Fibroblast of lung (primary cell): ENCODE measurements at regions not wholly inside any gene's neighbourhood (a gene's known extent, or its start where the extent isn't known, plus 50 kb on each side); places are given as distances from the start of the nearest gene placed in this dataset.

Experiments used
- DNase-seq, 2 donors: peaks; one replicate each; pipeline versions ENCODE4 v3.0.0 to v3.0.0-alpha.2; 2010; ENCODE audit warnings: low read depth in 2 of 2
- H2AFZ ChIP-seq: 2 replicates; pipeline ENCODE4 v1.5.1; 2012; ENCODE audit warnings: low read length, control low read depth, inconsistent platforms
- H3K27ac ChIP-seq: 2 replicates; pipeline ENCODE4 v1.5.1; 2011; ENCODE audit warnings: low read length, control low read depth; ENCODE audit not compliant: insufficient read depth
- H3K27me3 ChIP-seq: 2 replicates; pipeline ENCODE4 v1.5.1; 2011; ENCODE audit warnings: mild to moderate bottlenecking, low read length; ENCODE audit not compliant: control insufficient read depth, insufficient read depth
- H3K36me3 ChIP-seq: 2 replicates; pipeline ENCODE4 v1.5.1; 2011; ENCODE audit warnings: low read length; ENCODE audit not compliant: control insufficient read depth, insufficient read depth
- H3K4me1 ChIP-seq: 2 replicates; pipeline ENCODE4 v1.5.1; 2011; ENCODE audit warnings: low read length; ENCODE audit not compliant: control insufficient read depth, insufficient read depth; ENCODE audit errors: extremely low read depth
- H3K4me2 ChIP-seq: 2 replicates; pipeline ENCODE4 v1.5.1; 2011; ENCODE audit warnings: low read length, control low read depth; ENCODE audit not compliant: insufficient read depth; ENCODE audit errors: extremely low read depth
- H3K4me3 ChIP-seq, 4 experiments: fragments of 200-600 bp in 1 of 4; sonication (generic) in 1 of 4; replicated peaks in 1 of 4; 2 replicates each; pipeline ENCODE4 v1.5.1; 2011 to 2016; ENCODE audit warnings: low read length in 4 of 4, low read depth in 3 of 4, mild to moderate bottlenecking in 3 of 4, control low read depth in 2 of 4, inconsistent platforms in 1 of 4, mixed read lengths in 1 of 4; ENCODE audit not compliant: insufficient read depth in 1 of 4; ENCODE audit errors: control extremely low read depth in 1 of 4
- H3K79me2 ChIP-seq: 2 replicates; pipeline ENCODE4 v1.5.1; 2012; ENCODE audit warnings: mild to moderate bottlenecking, low read length, inconsistent platforms; ENCODE audit not compliant: control insufficient read depth, insufficient read depth
- H3K9ac ChIP-seq: 2 replicates; pipeline ENCODE4 v1.5.1; 2011; ENCODE audit warnings: mild to moderate bottlenecking, low read length, control low read depth; ENCODE audit not compliant: insufficient read depth
- H3K9me3 ChIP-seq: 2 replicates; pipeline ENCODE4 v1.5.1; 2012; ENCODE audit warnings: low read depth, low read length; ENCODE audit not compliant: control insufficient read depth, insufficient read depth
- H4K20me1 ChIP-seq: 2 replicates; pipeline ENCODE4 v1.5.1; 2011; ENCODE audit warnings: low read length; ENCODE audit not compliant: control insufficient read depth, insufficient read depth; ENCODE audit errors: extremely low read depth
- CTCF ChIP-seq, 2 donors: IDR thresholded peaks in 1 of 2; conservative IDR thresholded peaks in 1 of 2; 1 replicate in 1 of 2; 2 replicates in 1 of 2; pipeline ENCODE4 v1.5.1; 2011 to 2012; ENCODE audit warnings: low read length in 2 of 2, control low read depth in 1 of 2, inconsistent platforms in 1 of 2, low read depth in 1 of 2, mild to moderate bottlenecking in 1 of 2
- EZH2 ChIP-seq: IDR thresholded peaks from 2 replicates; pipeline ENCODE4 v1.5.1; 2012; ENCODE audit warnings: low read length, control low read depth, mild to moderate bottlenecking; ENCODE audit errors: missing control alignments

GRCh38 chr11:129738242-129738641 is 77.4 kb upstream of the TMEM45B start:
- Histone ChIP-seq H4K20me1 (no peaks in the 10 kb centered on the region), H3K27ac (no peak overlapping the region), H3K27me3 (no peaks in the 10 kb centered on the region), H3K9ac (no peak overlapping the region), H3K4me3 (no peak overlapping the region), H3K79me2 (no peaks in the 10 kb centered on the region), H3K4me1 (no peaks in the 10 kb centered on the region), H3K4me2 (no peak overlapping the region), H3K36me3 (no peaks in the 10 kb centered on the region), H3K9me3 (no peaks in the 10 kb centered on the region), H2AFZ (no peak overlapping the region)
- DNase-seq, result no peak
- TF ChIP-seq CTCF (conservative IDR thresholded peaks at IDR 0.05 in 1 of 2, IDR thresholded peaks at IDR 0.05 in 1 of 2; ENCODE audit: low read depth in 1 of 2, low read length in 2 of 2), result no peak
- no peak for TF ChIP-seq EZH2

GRCh38 chr11:129739339-129739738 is 76.3 kb upstream of the TMEM45B start:
- no peaks in the 10 kb centered on the region for H3K79me2 ChIP-seq
- H3K27ac ChIP-seq, result no peak overlapping the region
- H4K20me1 ChIP-seq, result no peaks in the 10 kb centered on the region
- DNase-seq, result no peak
- no peak overlapping the region for H3K4me3 ChIP-seq
- no peak overlapping the region for H2AFZ ChIP-seq
- no peaks in the 10 kb centered on the region for H3K27me3 ChIP-seq
- no peaks in the 10 kb centered on the region for H3K36me3 ChIP-seq
- no peak overlapping the region for H3K4me2 ChIP-seq
- no peaks in the 10 kb centered on the region for H3K4me1 ChIP-seq
- TF ChIP-seq EZH2, result no peak
- TF ChIP-seq CTCF (conservative IDR thresholded peaks at IDR 0.05 in 1 of 2, IDR thresholded peaks at IDR 0.05 in 1 of 2; ENCODE audit: low read depth in 1 of 2, low read length in 2 of 2), result no peak
- no peaks in the 10 kb centered on the region for H3K9me3 ChIP-seq
- H3K9ac ChIP-seq, result no peak overlapping the region

GRCh38 chr11:129740125-129740719 is 75.4 kb upstream of the TMEM45B start:
- H3K9ac ChIP-seq, result no peak overlapping the region
- H3K36me3 ChIP-seq, result no peaks in the 10 kb centered on the region
- H3K4me3 ChIP-seq, result no peak overlapping the region
- no peaks in the 10 kb centered on the region for H3K9me3 ChIP-seq
- no peaks in the 10 kb centered on the region for H3K27me3 ChIP-seq
- H3K79me2 ChIP-seq, result no peaks in the 10 kb centered on the region
- no peak overlapping the region for H2AFZ ChIP-seq
- no peak overlapping the region for H3K4me2 ChIP-seq
- no peaks in the 10 kb centered on the region for H4K20me1 ChIP-seq
- no peaks in the 10 kb centered on the region for H3K4me1 ChIP-seq
- TF ChIP-seq CTCF (conservative IDR thresholded peaks at IDR 0.05 in 1 of 2, IDR thresholded peaks at IDR 0.05 in 1 of 2; ENCODE audit: low read depth in 1 of 2, low read length in 2 of 2), result no peak
- TF ChIP-seq EZH2, result no peak
- no peak for DNase-seq
- no peak overlapping the region for H3K27ac ChIP-seq
